Neural cell (in vitro differentiated cells): ENCODE measurements at regions not wholly inside any gene's neighbourhood (a gene's known extent, or its start where the extent isn't known, plus 50 kb on each side); places are given as distances from the start of the nearest gene placed in this dataset.

Experiments
- H2AFZ ChIP-seq: fragments of 200-600, 300-800 bp; sonication (generic), shearing (Covaris generic); 2 replicates; pipeline ENCODE4 v1.6.0; 2014; ENCODE audit warnings: low read depth, mild to moderate bottlenecking, antibody characterized with exemption, low read length, moderate library complexity
- H3F3A ChIP-seq: fragments of 200-600 bp; shearing (Covaris generic); 2 replicates; pipeline ENCODE4 v1.6.1; 2016; ENCODE audit warnings: mild to moderate bottlenecking, moderate library complexity, mixed read lengths, antibody characterized with exemption, low read length; ENCODE audit not compliant: insufficient read depth, poor library complexity, severe bottlenecking
- H3K27ac ChIP-seq: fragments of 200-600, 300-800 bp; sonication (generic), shearing (Covaris generic); 2 replicates; pipeline ENCODE4 v1.5.1; 2014; ENCODE audit warnings: mild to moderate bottlenecking, low read length, moderate library complexity
- H3K27me3 ChIP-seq: fragments of 300-800, 200-600 bp; sonication (generic), shearing (Covaris generic); 2 replicates; pipeline ENCODE4 v1.6.0; 2014; ENCODE audit warnings: mild to moderate bottlenecking, low read depth, low read length, moderate library complexity; ENCODE audit not compliant: insufficient read depth
- H3K36me3 ChIP-seq: fragments of 300-800, 200-600 bp; sonication (generic), shearing (Covaris generic); 2 replicates; pipeline ENCODE4 v1.5.1; 2014; ENCODE audit warnings: mild to moderate bottlenecking, antibody characterized with exemption, low read length, moderate library complexity; ENCODE audit not compliant: insufficient read depth
- H3K4me2 ChIP-seq: fragments of 300-800, 200-600 bp; sonication (generic), shearing (Covaris generic); 2 replicates; pipeline ENCODE4 v1.6.0; 2014; ENCODE audit warnings: mild to moderate bottlenecking, low read length
- H3K4me3 ChIP-seq: fragments of 300-800, 200-600 bp; sonication (generic), shearing (Covaris generic); 2 replicates; pipeline ENCODE4 v1.5.1; 2014; ENCODE audit warnings: mild to moderate bottlenecking, low read length, moderate library complexity
- H3K79me2 ChIP-seq: fragments of 200-600 bp; shearing (Covaris generic); replicated peaks from 2 replicates; pipeline ENCODE4 v1.6.0; 2014; ENCODE audit warnings: mild to moderate bottlenecking, low read length, moderate library complexity; ENCODE audit not compliant: insufficient read depth
- H3K9ac ChIP-seq: fragments of 300-800, 200-600 bp; sonication (generic), shearing (Covaris generic); 2 replicates; pipeline ENCODE4 v1.6.1; 2016; ENCODE audit warnings: mild to moderate bottlenecking, low read length, mixed read lengths
- H3K9me2 ChIP-seq: fragments of 200-600 bp; shearing (Covaris generic); 2 replicates; pipeline ENCODE4 v1.6.1; 2016; ENCODE audit warnings: mild to moderate bottlenecking, low read length, mixed read lengths; ENCODE audit not compliant: insufficient read depth
- H3K9me3 ChIP-seq: fragments of 200-600, 300-800 bp; sonication (generic), shearing (Covaris generic); 2 replicates; pipeline ENCODE4 v1.6.1; 2016; ENCODE audit warnings: mild to moderate bottlenecking, mixed run types, low read length, moderate library complexity, mixed read lengths
- H4K20me1 ChIP-seq: fragments of 200-600 bp; shearing (Covaris generic); 2 replicates; pipeline ENCODE4 v1.6.1; 2016; ENCODE audit warnings: mild to moderate bottlenecking, mixed run types; ENCODE audit not compliant: insufficient read depth
- CTCF ChIP-seq: fragments of 450-650 bp; IDR thresholded peaks from 2 replicates; pipeline ENCODE4 v1.5.1; 2014; ENCODE audit warnings: antibody characterized with exemption, mild to moderate bottlenecking, moderate library complexity; ENCODE audit not compliant: poor library complexity, severe bottlenecking
- EP300 ChIP-seq: fragments of 450-650 bp; conservative IDR thresholded peaks from 2 replicates; pipeline ENCODE4 v1.6.1; 2014; ENCODE audit warnings: antibody characterized with exemption, mild to moderate bottlenecking, moderate library complexity; ENCODE audit not compliant: poor library complexity, severe bottlenecking
- EZH2 ChIP-seq: fragments of 200-600, 300-800 bp; shearing (Covaris generic), sonication (generic); IDR thresholded peaks from 2 replicates; pipeline ENCODE4 v1.6.1; 2014; ENCODE audit warnings: antibody characterized with exemption, low read length, borderline replicate concordance, mild to moderate bottlenecking; ENCODE audit not compliant: insufficient read depth, poor library complexity, severe bottlenecking
- MXI1 ChIP-seq: fragments of 450-650 bp; conservative IDR thresholded peaks from 2 replicates; pipeline ENCODE4 v1.6.1; 2014; ENCODE audit warnings: antibody characterized with exemption, mild to moderate bottlenecking; ENCODE audit not compliant: poor library complexity, severe bottlenecking
- POLR2AphosphoS5 ChIP-seq: IDR thresholded peaks from 2 replicates; pipeline ENCODE4 v1.6.1; 2012
- RAD21 ChIP-seq: fragments of 450-650 bp; conservative IDR thresholded peaks from 2 replicates; pipeline ENCODE4 v1.6.1; 2014; ENCODE audit warnings: antibody characterized with exemption, mild to moderate bottlenecking, moderate library complexity
- REST ChIP-seq: IDR thresholded peaks from 2 replicates; pipeline ENCODE4 v1.6.1; 2012; ENCODE audit warnings: borderline replicate concordance
- SMC3 ChIP-seq: fragments of 450-650 bp; conservative IDR thresholded peaks from 2 replicates; pipeline ENCODE4 v1.6.1; 2014; ENCODE audit warnings: antibody characterized with exemption, mild to moderate bottlenecking, moderate library complexity; ENCODE audit not compliant: poor library complexity
- TAF1 ChIP-seq: IDR thresholded peaks from 2 replicates; pipeline ENCODE4 v1.6.1; 2012; ENCODE audit warnings: low read depth

- Histone ChIP-seq H3K27me3 (no peaks in the 10 kb centered on the region), H3F3A (no peaks in the 10 kb centered on the region), H3K27ac (no peak overlapping the region), H3K36me3 (no peaks in the 10 kb centered on the region), H3K9me3 (no peaks in the 10 kb centered on the region), H3K4me3 (no peak overlapping the region), H3K9me2 (no peaks in the 10 kb centered on the region), H4K20me1 (no peaks in the 10 kb centered on the region), H3K9ac (no peak overlapping the region), H3K79me2 (no peaks in the 10 kb centered on the region), H3K4me2 (no peak overlapping the region), H2AFZ (no peak overlapping the region)
- TF ChIP-seq MXI1 (no peak), SMC3 (no peak), TAF1 (no peak), EZH2 (no peak)
These were observed 209.1 kb upstream of the PODXL start for GRCh38 chr7:131765575-131765974.

GRCh38 chr7:131764143-131764775, 207.8 kb upstream of the PODXL start:
- no peak overlapping the region for H3K9ac ChIP-seq
- H4K20me1 ChIP-seq, result no peaks in the 10 kb centered on the region

GRCh38 chr7:131762753-131763152, 206.3 kb upstream of the PODXL start:
- Histone ChIP-seq H4K20me1 (no peaks in the 10 kb centered on the region), H3K9me3 (no peaks in the 10 kb centered on the region), H2AFZ (no peak overlapping the region), H3K4me3 (no peak overlapping the region), H3K4me2 (no peak overlapping the region), H3K36me3 (no peaks in the 10 kb centered on the region), H3K9ac (no peak overlapping the region), H3F3A (no peaks in the 10 kb centered on the region), H3K9me2 (no peaks in the 10 kb centered on the region), H3K79me2 (no peaks in the 10 kb centered on the region), H3K27me3 (no peaks in the 10 kb centered on the region), H3K27ac (no peak overlapping the region)
- TF ChIP-seq RAD21 (no peak), EP300 (no peak), TAF1 (no peak), MXI1 (no peak), EZH2 (no peak), REST (no peak), CTCF (no peak), POLR2AphosphoS5 (no peak)

More at GRCh38 chr7:131764143-131764775, 207.8 kb upstream of the PODXL start:
- H3K27me3 ChIP-seq, result no peaks in the 10 kb centered on the region
- H3K4me3 ChIP-seq, result no peak overlapping the region
- no peaks in the 10 kb centered on the region for H3K9me3 ChIP-seq
- TF ChIP-seq TAF1, result no peak
- TF ChIP-seq REST, result no peak
- no peak for TF ChIP-seq RAD21
- H3K27ac ChIP-seq, result no peak overlapping the region
- H3K79me2 ChIP-seq, result no peaks in the 10 kb centered on the region
- H3K4me2 ChIP-seq, result no peak overlapping the region
- no peaks in the 10 kb centered on the region for H3K9me2 ChIP-seq
- no peak overlapping the region for H2AFZ ChIP-seq
- H3F3A ChIP-seq, result no peaks in the 10 kb centered on the region
- H3K36me3 ChIP-seq, result no peaks in the 10 kb centered on the region
